ENCODE measurements at regions not wholly inside any gene's neighbourhood (a gene's known extent, or its start where the extent isn't known, plus 50 kb on each side); places are given as distances from the start of the nearest gene placed in this dataset.

DNA sequence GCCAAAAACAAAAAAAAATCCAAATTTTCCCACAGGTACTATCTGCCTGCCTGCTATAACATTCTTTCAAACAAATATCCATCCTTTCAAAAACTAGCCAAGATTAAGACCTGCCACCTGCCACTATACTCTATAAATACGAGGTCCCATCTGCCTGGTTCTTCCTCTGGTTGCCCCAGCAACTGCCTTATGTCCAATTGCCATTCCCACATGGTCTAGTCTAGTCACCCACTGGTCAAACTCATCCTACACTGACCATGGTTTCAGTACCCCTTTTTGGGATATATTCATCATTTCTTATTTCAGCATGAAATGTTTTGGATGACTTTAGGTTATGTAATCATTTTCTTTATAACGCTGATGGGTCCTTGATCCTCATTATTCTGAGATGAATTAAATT lies 95.1 kb upstream of the CCNG1 start:
- TF ChIP-seq KAT7 (CRISPR knock-in tag; IDR thresholded peaks at IDR 0.05; ENCODE audit: borderline replicate concordance) (no peak), SP1 (CRISPR knock-in tag; conservative IDR thresholded peaks at IDR 0.05) (no peak), NR2C2 (CRISPR knock-in tag; IDR thresholded peaks at IDR 0.05) (no peak), ETV6 (CRISPR knock-in tag; IDR thresholded peaks at IDR 0.05) (no peak), SOX15 (CRISPR knock-in tag; IDR thresholded peaks at IDR 0.05) (no peak)
- TF ChIP-seq, protein P1, sequence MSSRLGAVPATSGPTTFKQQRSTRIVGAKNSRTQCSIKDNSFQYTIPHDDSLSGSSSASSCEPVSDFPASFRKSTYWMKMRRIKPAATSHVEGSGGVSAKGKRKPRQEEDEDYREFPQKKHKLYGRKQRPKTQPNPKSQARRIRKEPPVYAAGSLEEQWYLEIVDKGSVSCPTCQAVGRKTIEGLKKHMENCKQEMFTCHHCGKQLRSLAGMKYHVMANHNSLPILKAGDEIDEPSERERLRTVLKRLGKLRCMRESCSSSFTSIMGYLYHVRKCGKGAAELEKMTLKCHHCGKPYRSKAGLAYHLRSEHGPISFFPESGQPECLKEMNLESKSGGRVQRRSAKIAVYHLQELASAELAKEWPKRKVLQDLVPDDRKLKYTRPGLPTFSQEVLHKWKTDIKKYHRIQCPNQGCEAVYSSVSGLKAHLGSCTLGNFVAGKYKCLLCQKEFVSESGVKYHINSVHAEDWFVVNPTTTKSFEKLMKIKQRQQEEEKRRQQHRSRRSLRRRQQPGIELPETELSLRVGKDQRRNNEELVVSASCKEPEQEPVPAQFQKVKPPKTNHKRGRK (CRISPR knock-in tag; IDR thresholded peaks at IDR 0.05; ENCODE audit: borderline replicate concordance): no peak
- TF ChIP-seq, protein P2, sequence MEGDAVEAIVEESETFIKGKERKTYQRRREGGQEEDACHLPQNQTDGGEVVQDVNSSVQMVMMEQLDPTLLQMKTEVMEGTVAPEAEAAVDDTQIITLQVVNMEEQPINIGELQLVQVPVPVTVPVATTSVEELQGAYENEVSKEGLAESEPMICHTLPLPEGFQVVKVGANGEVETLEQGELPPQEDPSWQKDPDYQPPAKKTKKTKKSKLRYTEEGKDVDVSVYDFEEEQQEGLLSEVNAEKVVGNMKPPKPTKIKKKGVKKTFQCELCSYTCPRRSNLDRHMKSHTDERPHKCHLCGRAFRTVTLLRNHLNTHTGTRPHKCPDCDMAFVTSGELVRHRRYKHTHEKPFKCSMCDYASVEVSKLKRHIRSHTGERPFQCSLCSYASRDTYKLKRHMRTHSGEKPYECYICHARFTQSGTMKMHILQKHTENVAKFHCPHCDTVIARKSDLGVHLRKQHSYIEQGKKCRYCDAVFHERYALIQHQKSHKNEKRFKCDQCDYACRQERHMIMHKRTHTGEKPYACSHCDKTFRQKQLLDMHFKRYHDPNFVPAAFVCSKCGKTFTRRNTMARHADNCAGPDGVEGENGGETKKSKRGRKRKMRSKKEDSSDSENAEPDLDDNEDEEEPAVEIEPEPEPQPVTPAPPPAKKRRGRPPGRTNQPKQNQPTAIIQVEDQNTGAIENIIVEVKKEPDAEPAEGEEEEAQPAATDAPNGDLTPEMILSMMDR (IDR thresholded peaks at IDR 0.05): no peak
- TF ChIP-seq, protein P3, sequence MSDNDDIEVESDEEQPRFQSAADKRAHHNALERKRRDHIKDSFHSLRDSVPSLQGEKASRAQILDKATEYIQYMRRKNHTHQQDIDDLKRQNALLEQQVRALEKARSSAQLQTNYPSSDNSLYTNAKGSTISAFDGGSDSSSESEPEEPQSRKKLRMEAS (CRISPR knock-in tag; IDR thresholded peaks at IDR 0.05): no peak
- TF ChIP-seq, protein P4, sequence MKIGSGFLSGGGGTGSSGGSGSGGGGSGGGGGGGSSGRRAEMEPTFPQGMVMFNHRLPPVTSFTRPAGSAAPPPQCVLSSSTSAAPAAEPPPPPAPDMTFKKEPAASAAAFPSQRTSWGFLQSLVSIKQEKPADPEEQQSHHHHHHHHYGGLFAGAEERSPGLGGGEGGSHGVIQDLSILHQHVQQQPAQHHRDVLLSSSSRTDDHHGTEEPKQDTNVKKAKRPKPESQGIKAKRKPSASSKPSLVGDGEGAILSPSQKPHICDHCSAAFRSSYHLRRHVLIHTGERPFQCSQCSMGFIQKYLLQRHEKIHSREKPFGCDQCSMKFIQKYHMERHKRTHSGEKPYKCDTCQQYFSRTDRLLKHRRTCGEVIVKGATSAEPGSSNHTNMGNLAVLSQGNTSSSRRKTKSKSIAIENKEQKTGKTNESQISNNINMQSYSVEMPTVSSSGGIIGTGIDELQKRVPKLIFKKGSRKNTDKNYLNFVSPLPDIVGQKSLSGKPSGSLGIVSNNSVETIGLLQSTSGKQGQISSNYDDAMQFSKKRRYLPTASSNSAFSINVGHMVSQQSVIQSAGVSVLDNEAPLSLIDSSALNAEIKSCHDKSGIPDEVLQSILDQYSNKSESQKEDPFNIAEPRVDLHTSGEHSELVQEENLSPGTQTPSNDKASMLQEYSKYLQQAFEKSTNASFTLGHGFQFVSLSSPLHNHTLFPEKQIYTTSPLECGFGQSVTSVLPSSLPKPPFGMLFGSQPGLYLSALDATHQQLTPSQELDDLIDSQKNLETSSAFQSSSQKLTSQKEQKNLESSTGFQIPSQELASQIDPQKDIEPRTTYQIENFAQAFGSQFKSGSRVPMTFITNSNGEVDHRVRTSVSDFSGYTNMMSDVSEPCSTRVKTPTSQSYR (CRISPR knock-in tag; IDR thresholded peaks at IDR 0.05): no peak

Measured in WTC11 (cell line).